GM10847 (cell line): ENCODE measurements at regions not wholly inside any gene's neighbourhood (a gene's known extent, or its start where the extent isn't known, plus 50 kb on each side); places are given as distances from the start of the nearest gene placed in this dataset.

ENCODE experiments used
- POLR2A ChIP-seq: IDR thresholded peaks from 2 replicates; pipeline ENCODE4 v1.6.1; 2011; ENCODE audit not compliant: insufficient read length; ENCODE audit errors: extremely low read depth

DNA sequence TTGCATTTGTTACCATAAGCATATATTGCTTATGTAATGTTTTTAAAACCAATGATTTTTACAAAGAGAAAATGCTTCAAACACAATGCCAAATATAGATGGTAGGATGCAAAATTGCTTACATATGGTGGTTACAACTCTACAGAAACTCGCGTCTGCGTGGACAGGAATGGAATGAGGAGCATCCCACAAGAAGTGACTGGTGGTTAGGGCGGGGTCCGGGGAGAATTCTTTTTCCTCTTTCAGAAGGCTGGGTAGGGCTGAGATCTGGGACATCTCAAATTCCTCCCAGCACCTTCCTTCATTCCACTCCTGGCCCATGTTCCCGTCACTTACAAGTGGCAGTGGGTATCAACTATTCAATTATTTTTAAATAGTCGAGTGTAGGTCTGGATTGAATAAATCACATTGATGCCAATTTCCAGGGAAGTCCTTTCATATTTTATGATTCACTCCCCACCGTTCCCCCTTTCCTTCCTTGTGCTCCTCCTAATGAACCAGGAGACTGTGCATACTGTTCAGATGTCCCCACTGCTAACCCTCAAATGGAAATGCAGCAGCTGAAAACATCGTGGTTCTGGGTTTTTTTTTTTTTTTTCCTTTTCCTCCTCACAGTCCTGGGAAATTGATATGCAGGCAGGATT is 174.5 kb upstream of the POU3F1 start:
- no peak for TF ChIP-seq POLR2A

GRCh38 chr1:38217316-38217715 is 170.7 kb upstream of the POU3F1 start:
- TF ChIP-seq POLR2A = no peak

GRCh38 chr1:38213646-38214434 is 167.2 kb upstream of the POU3F1 start:
- TF ChIP-seq POLR2A = no peak

DNA sequence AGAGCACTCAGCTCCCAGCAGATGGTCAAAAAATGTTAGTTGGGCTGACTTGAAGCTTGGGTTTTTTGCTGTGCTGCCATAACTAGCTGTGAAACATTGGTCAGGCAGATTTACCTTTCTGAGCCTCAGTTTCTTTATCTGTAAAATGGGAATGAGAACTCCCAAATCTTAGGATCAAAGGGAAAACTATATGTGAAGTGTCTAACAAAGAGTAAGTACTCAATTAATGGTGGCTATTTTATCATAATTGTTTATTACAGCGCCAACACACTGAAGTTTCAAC is 164.2 kb upstream of the POU3F1 start:
- TF ChIP-seq POLR2A = no peak

DNA sequence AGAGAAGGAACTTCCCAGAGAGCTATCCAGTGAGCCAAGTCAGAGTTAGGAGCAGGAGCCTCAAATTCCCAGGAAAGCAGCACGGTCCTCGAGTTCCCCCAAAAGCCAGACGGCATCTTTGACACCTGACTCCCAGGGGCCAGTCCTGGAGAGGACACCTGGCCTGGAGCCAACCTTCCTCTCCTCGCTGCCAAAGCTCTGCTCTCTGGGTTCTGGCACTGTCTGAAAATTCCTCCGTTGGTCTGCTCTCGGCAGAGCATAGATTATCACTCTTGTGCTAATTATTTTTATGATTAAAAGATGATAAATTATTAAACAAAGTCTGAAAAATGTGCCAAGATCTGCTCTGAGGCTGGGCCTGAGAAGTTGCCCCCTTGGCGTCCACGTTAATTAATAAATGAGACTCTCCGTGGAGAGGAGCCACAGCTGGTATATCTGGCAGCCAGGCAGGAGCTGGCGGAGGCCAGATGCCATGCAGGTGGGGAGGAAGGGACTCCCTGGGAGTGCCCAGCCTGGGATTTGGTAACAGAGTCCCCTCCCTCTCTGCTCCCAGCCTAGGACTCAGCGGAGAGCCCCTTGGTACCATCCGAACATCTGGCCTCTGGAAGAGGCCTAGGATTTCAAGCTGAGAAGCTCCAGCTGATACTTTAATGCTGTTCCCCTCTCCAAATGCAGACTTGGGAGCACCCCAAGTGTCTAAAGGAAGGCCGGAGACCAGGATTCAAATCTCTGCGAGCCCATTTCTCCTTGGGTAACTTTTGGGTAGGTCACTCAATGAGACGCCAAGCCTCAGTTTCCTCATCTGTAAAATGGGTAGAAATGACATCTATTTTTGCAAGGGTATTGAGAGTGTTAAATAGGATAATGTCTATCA is 163.7 kb upstream of the POU3F1 start:
- no peak for TF ChIP-seq POLR2A

GRCh38 chr1:38208716-38209632 is 162.4 kb upstream of the POU3F1 start:
- no peak for TF ChIP-seq POLR2A

DNA sequence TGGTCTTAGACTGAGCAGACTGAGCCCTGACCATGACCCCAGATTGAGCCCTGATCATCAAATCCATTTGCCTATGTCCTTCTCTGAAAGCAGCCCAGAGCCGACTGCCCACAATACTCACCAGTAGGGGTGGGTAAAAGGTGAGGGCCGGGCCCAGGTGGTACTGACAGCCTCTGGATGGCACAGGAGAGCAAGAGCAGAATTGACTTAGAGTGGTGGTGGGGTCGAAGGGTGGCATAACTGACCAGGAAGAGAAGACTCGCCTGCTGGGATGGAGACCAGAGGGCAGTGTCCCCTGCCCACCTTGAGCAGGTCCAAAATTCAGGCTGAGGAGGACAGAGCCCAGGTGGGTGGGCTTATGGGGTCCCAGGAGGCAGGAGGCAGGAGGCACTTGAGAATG is 161.3 kb upstream of the POU3F1 start:
- TF ChIP-seq POLR2A = no peak

DNA sequence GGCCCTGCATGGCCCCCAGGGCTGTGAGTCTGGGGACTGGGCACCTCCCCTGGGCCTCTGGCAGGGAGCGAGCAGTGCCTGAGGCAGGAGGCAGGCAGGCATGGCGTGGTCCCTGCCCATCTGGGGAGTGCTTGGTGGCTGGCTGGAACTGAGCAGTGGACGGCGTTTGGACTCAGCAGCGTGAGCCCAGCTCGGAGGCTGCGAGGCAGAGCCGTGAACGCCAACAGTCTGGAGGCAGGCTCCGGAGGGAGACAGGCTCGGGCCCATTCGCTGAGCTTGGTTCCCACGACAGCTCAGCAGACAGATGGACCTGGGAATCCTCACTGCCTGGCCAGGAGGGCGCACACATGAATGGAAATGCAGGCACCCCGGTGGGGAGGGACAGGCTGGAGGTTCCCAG is 160.7 kb upstream of the POU3F1 start:
- TF ChIP-seq POLR2A = no peak

DNA sequence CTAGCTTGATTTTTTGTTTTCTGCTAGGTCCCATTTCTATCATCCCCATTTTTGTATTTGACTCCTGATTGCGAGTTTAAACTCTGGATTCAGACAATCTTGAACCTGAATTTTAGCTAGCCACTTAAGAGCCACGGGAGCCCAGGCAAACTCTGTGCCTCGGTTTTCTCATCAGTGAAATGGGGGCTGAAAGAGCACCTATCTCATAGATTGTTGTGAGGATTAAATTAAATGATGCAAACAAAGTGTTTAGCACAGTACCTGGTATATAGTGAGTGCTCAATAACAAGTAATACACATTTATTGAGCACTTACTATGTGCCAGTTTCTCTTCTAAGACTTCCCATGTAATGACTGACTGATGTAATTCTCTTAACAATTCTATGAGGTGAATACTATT is 158.1 kb upstream of the POU3F1 start:
- TF ChIP-seq POLR2A = no peak

- TF ChIP-seq POLR2A = no peak
Observed at GRCh38 chr1:38203441-38203840, 156.8 kb upstream of the POU3F1 start.

- TF ChIP-seq POLR2A = no peak
Observed at GRCh38 chr1:38201431-38201830, 154.8 kb upstream of the POU3F1 start.

GRCh38 chr1:38198621-38199020 is 152.0 kb upstream of the POU3F1 start:
- no peak for TF ChIP-seq POLR2A

GRCh38 chr1:38198099-38198498 is 151.5 kb upstream of the POU3F1 start:
- TF ChIP-seq POLR2A = no peak

DNA sequence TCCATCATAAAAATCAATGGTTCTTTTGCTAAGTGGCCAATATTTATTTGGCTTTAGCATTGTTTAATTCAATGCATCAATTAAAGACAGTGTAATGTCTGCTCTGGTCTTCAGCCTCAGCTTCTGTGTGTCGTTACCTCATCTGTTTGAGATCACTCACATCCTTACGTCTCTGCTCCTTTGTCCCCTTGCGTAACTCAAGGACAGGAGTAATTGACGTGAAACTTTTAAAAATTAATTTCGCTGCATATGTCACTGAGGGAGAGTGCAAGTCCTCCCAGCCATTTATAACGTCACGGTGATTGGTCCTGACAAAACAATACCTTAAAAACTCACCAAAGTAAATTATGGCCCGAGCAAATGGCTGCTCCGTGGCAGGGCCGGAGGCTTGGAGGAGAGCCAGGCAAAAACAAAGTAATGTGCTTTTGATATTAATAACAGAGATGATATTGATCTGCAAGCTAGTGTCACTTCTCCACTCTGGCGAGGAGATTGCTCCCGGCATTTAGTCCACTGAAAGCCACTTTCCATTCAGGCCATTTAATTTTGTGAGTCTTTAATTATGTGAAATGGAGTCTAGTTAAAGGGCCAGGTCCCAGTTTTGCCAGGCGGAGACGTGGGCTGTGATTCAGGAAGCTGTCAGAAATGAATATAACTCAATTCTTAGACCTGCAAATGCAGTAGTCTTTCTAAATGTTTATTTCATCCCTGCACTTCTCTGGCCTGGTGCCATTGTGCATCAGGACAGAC is 150.9 kb upstream of the POU3F1 start:
- no peak for TF ChIP-seq POLR2A
